T-helper 17 cell (primary cell): ENCODE measurements at regions not wholly inside any gene's neighbourhood (a gene's known extent, or its start where the extent isn't known, plus 50 kb on each side); places are given as distances from the start of the nearest gene placed in this dataset.

Experiments used
- ATAC-seq: fragments of 150-1000 bp; cut with Tn5 transposase; 2 replicates; pipeline ENCODE4 v1.10.0; 2021; ENCODE audit warnings: mild to moderate bottlenecking, moderate library complexity
- DNase-seq, 3 donors: peaks; one replicate each; pipeline versions ENCODE4 v3.0.0 to v3.0.0-alpha.2; 2020 to 2021
- H3K9me3 ChIP-seq: one replicate; pipeline ENCODE4 v1.7.0; 2013; ENCODE audit warnings: low read length, mild to moderate bottlenecking; ENCODE audit not compliant: control insufficient read depth, poor library complexity, severe bottlenecking
- H3K27ac Mint-ChIP-seq: one replicate; pipeline ENCODE4 v1.8.0; 2022; ENCODE audit warnings: mild to moderate bottlenecking, moderate library complexity, mixed read lengths
- H3K27me3 Mint-ChIP-seq: one replicate; pipeline ENCODE4 v1.8.0; 2022; ENCODE audit warnings: mixed read lengths
- H3K36me3 Mint-ChIP-seq: one replicate; pipeline ENCODE4 v1.8.0; 2022; ENCODE audit warnings: low read depth, mixed read lengths
- H3K4me1 Mint-ChIP-seq: one replicate; pipeline ENCODE4 v1.8.0; 2022; ENCODE audit warnings: mild to moderate bottlenecking, mixed read lengths
- H3K4me3 Mint-ChIP-seq: one replicate; pipeline ENCODE4 v1.8.0; 2022; ENCODE audit warnings: mild to moderate bottlenecking, moderate library complexity, mixed read lengths

DNA sequence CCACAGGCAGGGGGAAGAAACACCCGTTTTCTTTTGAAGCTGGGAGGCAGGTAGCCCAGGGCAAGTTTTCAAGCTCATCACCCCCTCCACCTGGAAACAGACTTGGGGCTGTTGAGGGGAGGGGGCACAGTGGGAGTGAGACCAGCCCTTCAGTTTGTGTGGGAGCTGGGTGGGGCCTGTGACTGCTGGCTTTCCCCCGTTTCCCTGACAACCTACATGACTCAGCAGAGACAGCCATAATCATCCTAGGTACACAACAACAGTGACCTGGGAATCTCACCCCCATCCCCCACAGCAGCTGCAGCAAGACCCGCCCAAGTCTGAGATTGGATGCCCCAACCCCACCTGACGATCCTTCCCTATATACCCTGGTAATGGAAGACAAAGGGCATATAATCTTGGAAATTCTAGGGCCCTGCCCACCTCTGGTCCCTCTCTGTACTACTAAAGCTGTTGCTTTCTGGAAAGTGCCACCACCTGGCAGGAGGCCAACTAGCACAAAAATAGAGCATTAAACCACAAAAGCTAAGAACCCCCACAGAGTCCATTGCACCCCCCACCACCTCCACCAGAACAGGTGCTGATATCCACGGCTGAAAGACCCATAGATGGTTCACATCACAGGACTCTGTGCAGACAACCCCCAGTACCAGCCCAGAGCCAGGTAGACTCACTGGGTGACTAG, 422.2 kb upstream of the SGO1 start:
- H3K4me1 Mint-ChIP-seq, result no peaks in the 10 kb centered on the region
- H3K36me3 Mint-ChIP-seq, result no peaks in the 10 kb centered on the region
- ATAC-seq (no peak), DNase-seq (no peak)
- no peaks in the 10 kb centered on the region for H3K27me3 Mint-ChIP-seq
- H3K27ac Mint-ChIP-seq, result no peak overlapping the region
- H3K9me3 ChIP-seq, result peaks cover 13% of the 10 kb centered on the region
- H3K4me3 Mint-ChIP-seq, result no peak overlapping the region

DNA sequence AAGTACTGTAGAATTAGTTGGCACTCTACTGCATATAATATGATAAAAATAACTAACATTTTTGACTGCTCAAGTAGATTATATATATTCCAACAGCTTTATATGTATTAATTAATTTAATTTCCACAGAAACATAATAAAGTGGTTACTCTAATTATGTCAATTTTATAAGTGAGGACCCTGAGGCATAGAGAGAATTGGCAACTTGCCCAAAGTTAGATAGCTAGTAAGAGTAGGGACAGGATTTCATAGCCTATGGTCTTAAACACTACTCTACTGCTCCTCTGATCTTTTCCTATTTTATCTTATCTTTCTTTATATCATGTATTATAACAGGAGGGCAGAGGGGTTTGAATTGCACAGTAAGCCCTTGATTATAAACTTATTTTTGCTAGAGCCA, 418.7 kb upstream of the SGO1 start:
- Mint-ChIP-seq H3K4me3 (no peak overlapping the region), H3K36me3 (no peaks in the 10 kb centered on the region), H3K27ac (no peak overlapping the region), H3K4me1 (no peaks in the 10 kb centered on the region), H3K27me3 (no peaks in the 10 kb centered on the region)
- no peak for ATAC-seq
- peaks cover 9% of the 10 kb centered on the region for H3K9me3 ChIP-seq
- DNase-seq, result no peak

DNA sequence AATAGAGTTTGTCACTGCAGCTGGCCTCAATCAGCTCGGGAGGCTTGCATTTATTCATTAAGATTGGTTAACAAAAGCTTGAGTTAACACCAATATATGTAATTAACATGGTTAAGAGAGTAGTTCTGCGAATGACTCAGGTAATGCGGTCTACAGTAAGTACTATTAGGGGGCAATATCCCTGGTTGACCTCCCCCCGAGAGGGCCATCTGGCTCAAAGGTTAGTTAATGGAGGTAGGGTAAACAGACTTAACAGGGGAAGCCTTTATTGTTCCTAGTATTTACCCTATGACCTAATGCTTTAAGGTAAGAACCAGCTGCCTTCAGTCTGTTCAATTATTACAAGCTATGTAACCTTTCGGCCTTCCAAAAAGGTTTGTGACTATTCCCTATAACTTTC, 403.3 kb upstream of the SGO1 start:
- Mint-ChIP-seq H3K4me1 (no peaks in the 10 kb centered on the region), H3K27me3 (no peaks in the 10 kb centered on the region), H3K27ac (no peak overlapping the region), H3K36me3 (no peaks in the 10 kb centered on the region), H3K4me3 (no peak overlapping the region)
- ATAC-seq (no peak), DNase-seq (no peak)
- H3K9me3 ChIP-seq, result no peaks in the 10 kb centered on the region

DNA sequence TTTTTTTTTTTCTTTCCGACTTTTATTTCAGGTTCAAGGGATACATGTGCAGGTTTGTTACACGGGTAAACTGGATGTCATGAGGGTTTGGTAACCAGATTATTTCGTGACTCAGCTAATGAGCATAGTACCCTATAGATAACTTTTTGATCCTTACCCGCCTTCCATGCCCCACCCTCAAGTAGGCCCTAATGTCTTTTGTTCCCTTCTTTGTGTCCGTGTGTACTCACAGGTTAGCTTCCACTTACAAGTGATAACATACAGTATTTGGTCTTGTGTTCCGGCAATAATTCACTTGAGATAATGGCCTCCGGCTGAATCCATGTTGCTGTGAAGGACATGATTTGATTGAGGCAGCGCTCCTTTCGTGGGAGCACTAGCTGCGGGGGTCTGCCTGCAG, 402.8 kb upstream of the SGO1 start:
- no peak overlapping the region for H3K4me3 Mint-ChIP-seq
- H3K9me3 ChIP-seq, result no peaks in the 10 kb centered on the region
- H3K4me1 Mint-ChIP-seq, result no peaks in the 10 kb centered on the region
- ATAC-seq, result no peak
- DNase-seq, result no peak
- H3K27ac Mint-ChIP-seq, result no peak overlapping the region
- no peaks in the 10 kb centered on the region for H3K27me3 Mint-ChIP-seq
- no peaks in the 10 kb centered on the region for H3K36me3 Mint-ChIP-seq

DNA sequence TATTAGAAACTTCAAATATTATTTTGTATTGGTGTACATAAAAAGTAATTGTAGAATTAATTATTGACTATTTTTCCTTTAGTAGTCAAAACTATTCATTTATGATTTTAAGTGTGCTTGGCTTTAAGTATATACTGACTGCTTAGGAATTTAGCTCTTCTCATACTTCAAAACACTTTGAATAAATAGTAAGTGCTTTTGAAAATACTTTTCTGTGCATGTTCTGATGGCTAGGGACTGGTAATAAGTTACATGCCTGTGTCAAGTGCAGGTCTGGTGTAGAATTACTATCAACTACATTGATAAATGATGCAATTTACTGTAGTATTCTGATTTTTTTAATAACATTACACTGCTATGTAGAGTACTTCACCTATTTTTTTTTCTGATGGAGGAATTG, 397.6 kb upstream of the SGO1 start:
- Mint-ChIP-seq H3K4me3 (no peak overlapping the region), H3K36me3 (no peaks in the 10 kb centered on the region), H3K27ac (no peak overlapping the region), H3K27me3 (no peaks in the 10 kb centered on the region), H3K4me1 (no peaks in the 10 kb centered on the region)
- DNase-seq (no peak), ATAC-seq (no peak)
- no peaks in the 10 kb centered on the region for H3K9me3 ChIP-seq

DNA sequence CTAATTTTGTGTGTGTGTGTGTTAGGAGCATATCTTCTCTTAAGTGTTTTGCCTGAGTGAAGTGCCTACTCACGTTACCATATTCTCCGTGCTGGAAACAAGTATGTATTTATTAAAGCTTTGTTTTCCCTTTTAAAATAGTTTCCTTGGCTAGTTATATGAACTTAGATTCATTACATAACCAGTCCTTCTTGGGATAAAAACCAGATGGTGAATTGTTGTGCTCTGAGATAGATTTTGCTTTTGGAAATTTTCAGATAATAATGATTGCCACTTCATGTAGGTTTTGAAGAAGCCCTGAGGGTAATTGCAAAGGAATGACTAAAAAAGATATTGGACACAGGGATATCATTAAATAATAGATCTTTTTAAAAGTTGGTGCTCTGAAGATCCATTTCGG, 390.2 kb upstream of the SGO1 start:
- H3K9me3 ChIP-seq, result no peaks in the 10 kb centered on the region
- Mint-ChIP-seq H3K36me3 (no peaks in the 10 kb centered on the region), H3K4me1 (no peaks in the 10 kb centered on the region), H3K27me3 (no peaks in the 10 kb centered on the region), H3K27ac (no peak overlapping the region), H3K4me3 (no peak overlapping the region)
- ATAC-seq, result no peak
- DNase-seq, result no peak

DNA sequence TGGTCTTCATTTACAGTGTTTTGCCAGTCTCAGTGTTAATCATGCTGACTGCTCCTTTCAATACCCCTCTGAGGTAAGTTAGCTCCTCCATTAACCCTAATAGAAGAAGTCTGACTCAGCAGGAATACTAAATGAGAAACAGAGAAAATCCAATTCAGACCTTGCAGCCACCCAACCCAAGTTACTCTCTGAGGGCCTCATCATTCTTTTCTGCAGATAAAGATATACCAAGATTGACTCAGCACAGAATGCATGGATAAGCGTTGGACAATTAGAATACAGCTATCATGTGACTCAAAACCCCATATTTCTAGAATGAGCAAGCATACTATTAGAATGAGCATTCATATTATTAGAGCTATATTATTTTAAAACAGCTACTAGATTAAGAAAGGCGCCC, 389.1 kb upstream of the SGO1 start:
- Mint-ChIP-seq H3K4me1 (no peaks in the 10 kb centered on the region), H3K36me3 (no peaks in the 10 kb centered on the region), H3K27ac (no peak overlapping the region), H3K4me3 (no peak overlapping the region), H3K27me3 (no peaks in the 10 kb centered on the region)
- no peaks in the 10 kb centered on the region for H3K9me3 ChIP-seq
- DNase-seq (no peak), ATAC-seq (no peak)

DNA sequence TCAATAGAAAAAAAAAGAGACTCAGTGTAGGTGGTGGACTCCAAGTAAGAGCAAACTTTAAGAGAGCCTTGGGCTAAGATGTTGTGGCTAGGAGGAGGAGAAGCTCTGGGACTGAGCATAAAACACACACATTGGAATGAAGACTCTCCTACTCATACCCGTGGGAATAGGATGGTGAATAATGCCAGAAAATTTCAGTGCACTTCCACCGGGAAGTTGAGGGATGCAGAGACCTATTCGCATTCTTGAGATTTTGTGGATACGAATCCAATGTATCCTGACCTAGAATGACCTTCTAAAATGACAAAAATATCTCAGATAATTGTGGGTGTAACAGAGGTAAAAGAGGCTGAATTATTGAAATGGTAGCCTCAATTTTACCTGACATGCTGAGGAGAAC, 388.7 kb upstream of the SGO1 start:
- Mint-ChIP-seq H3K36me3 (no peaks in the 10 kb centered on the region), H3K27ac (no peak overlapping the region), H3K27me3 (no peaks in the 10 kb centered on the region), H3K4me1 (no peaks in the 10 kb centered on the region), H3K4me3 (no peak overlapping the region)
- H3K9me3 ChIP-seq, result no peaks in the 10 kb centered on the region
- no peak for DNase-seq
- ATAC-seq, result no peak

DNA sequence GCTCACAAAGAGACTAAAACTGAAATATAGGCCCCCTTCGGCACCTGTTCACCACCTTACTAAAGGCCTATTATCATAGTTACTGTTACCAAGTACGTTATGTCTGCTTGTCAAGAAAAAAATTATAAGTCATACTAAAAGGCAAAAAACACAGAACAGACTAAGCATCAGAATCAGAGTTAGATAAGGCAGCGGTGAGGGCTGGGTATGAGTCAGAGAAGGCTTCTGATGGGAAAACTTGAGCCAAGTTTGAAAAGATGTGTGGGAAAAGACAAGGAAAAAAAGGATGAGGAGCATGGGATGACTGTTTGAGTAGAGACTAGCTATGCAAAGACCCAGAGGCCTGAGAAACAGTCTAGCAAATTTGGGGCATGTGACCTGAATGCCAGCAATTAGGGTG, 387.2 kb upstream of the SGO1 start:
- H3K9me3 ChIP-seq, result no peaks in the 10 kb centered on the region
- Mint-ChIP-seq H3K4me3 (no peak overlapping the region), H3K4me1 (no peaks in the 10 kb centered on the region), H3K27ac (no peak overlapping the region), H3K36me3 (no peaks in the 10 kb centered on the region), H3K27me3 (no peaks in the 10 kb centered on the region)
- DNase-seq, result no peak
- ATAC-seq, result no peak

DNA sequence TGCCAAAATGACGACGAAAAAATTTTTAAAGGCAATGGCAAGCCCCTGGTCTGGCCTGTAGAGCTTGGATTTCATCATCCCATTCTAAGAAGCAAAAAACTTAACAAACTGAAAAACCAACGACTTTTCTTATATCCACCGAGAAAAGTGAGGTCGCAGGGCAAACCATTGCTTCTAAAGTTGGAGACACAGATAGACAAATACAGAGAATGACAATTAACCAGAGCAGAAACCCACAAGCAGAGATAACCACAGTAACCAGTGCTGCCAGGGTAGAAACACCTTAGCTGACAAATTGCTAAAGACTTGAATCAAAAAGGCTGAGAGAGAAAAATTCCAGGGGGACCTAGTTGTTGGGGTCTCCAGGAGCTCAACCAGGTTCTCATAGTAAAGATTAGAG, 386.5 kb upstream of the SGO1 start:
- no peak for DNase-seq
- Mint-ChIP-seq H3K4me3 (no peak overlapping the region), H3K27ac (no peak overlapping the region), H3K36me3 (no peaks in the 10 kb centered on the region), H3K27me3 (no peaks in the 10 kb centered on the region), H3K4me1 (no peaks in the 10 kb centered on the region)
- no peak for ATAC-seq
- H3K9me3 ChIP-seq, result no peaks in the 10 kb centered on the region

DNA sequence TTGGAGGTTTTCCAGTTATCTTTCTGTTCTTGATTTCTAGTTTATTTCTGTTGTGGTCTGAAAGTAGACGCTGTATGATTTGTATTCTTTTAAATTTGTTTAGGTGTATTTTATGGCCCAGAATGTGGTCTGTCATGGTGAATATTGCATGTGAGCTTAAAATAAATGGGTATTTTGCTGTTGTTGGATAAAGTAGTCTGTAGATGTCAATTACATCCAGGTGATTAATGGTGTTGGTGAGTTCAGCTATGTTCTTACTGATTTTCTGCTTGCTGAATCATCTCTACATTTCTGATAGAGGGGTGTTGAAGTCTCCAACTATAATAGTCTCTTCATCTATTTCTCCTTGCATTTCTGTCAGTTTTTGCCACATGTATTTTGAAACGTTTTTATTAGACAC, 383.3 kb upstream of the SGO1 start:
- Mint-ChIP-seq H3K4me1 (no peaks in the 10 kb centered on the region), H3K4me3 (no peak overlapping the region), H3K36me3 (no peaks in the 10 kb centered on the region), H3K27me3 (no peaks in the 10 kb centered on the region), H3K27ac (no peak overlapping the region)
- ATAC-seq (no peak), DNase-seq (no peak)
- no peaks in the 10 kb centered on the region for H3K9me3 ChIP-seq

DNA sequence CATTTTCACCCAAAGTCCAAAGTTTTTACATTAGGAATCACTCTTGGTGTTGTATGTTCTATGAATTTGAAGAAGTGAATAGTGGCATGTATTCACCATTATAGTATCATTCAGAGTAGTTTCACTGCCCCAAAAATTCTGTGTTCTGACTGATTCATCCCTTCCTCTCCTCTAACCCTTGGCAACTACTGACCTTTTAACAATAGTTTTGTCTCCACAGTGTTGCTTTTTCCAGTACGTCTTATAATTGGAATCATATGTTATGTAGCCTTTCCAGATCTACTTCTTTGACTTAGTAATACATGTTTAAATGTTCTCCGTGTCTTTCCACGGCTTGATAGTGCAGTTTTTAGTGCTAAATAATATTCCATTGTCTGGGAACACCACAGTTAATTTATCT, 379.0 kb upstream of the SGO1 start:
- Mint-ChIP-seq H3K4me3 (no peak overlapping the region), H3K27me3 (no peaks in the 10 kb centered on the region), H3K36me3 (no peaks in the 10 kb centered on the region), H3K27ac (no peak overlapping the region), H3K4me1 (no peaks in the 10 kb centered on the region)
- no peak for DNase-seq
- H3K9me3 ChIP-seq, result no peaks in the 10 kb centered on the region
- ATAC-seq, result no peak

DNA sequence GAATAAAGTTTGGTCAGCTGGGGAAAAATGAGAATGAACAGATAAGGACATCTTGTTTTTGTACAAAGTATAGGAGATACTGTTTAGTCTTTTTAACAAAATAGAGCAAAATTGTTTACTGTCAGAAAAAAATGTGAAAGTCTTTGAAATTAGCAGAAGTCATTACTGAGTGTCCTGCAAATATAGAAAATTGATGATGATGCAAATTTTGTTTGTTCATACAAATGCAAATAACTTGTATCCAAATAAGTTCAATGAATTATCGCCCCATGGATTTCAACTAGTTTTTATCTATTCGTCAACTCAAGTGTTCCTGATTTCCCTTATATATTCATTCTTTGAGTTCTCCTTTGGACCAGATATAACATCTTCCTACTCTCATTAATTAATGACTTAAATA, 378.0 kb upstream of the SGO1 start:
- no peak for DNase-seq
- no peak overlapping the region for H3K4me3 Mint-ChIP-seq
- no peaks in the 10 kb centered on the region for H3K9me3 ChIP-seq
- no peak overlapping the region for H3K27ac Mint-ChIP-seq
- ATAC-seq, result no peak
- H3K27me3 Mint-ChIP-seq, result no peaks in the 10 kb centered on the region
- no peaks in the 10 kb centered on the region for H3K36me3 Mint-ChIP-seq
- H3K4me1 Mint-ChIP-seq, result no peaks in the 10 kb centered on the region

DNA sequence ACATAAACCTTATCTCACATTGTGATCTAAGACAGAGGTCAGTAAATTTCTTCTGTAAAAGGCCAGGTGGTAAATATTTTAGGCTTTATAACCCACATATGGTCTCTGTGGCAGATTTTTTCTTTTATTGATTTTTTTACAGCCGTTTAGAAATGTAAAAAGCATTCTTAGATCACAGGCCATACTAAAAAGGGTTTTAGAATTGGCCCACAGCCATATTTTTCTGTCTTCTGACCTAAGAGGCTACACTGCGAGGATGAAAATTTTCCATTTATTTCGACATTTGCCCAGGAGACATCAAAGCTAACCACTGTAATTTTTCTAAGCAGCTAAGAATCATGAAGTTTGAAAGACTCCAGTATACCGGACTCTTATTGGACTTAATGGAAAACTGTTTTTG, 377.2 kb upstream of the SGO1 start:
- DNase-seq (no peak), ATAC-seq (no peak)
- Mint-ChIP-seq H3K4me1 (no peaks in the 10 kb centered on the region), H3K4me3 (no peak overlapping the region), H3K36me3 (no peaks in the 10 kb centered on the region), H3K27ac (no peak overlapping the region), H3K27me3 (no peaks in the 10 kb centered on the region)
- H3K9me3 ChIP-seq, result no peaks in the 10 kb centered on the region
